B cell (primary cell): ENCODE measurements at regions not wholly inside any gene's neighbourhood (a gene's known extent, or its start where the extent isn't known, plus 50 kb on each side); places are given as distances from the start of the nearest gene placed in this dataset.

Experiments
- CTCF ChIP-seq: fragments of 200-600 bp; IDR thresholded peaks from one replicate; pipeline ENCODE4 v1.8.0; 2022; ENCODE audit warnings: antibody characterized with exemption, mild to moderate bottlenecking
- EZH2 ChIP-seq: IDR thresholded peaks from 2 replicates; pipeline ENCODE4 v1.6.1; 2012; ENCODE audit warnings: borderline replicate concordance, low read depth, mild to moderate bottlenecking, moderate library complexity, low read length; ENCODE audit not compliant: insufficient read depth, poor library complexity, severe bottlenecking

GRCh38 chr14:95003099-95003960 lies 154.0 kb downstream of the DICER1 start:
- no peak for TF ChIP-seq CTCF
- TF ChIP-seq EZH2: no peak
